Karpas-422 (cell line): ENCODE measurements at regions not wholly inside any gene's neighbourhood (a gene's known extent, or its start where the extent isn't known, plus 50 kb on each side); places are given as distances from the start of the nearest gene placed in this dataset.

Experiments
- DNase-seq: peaks from one replicate; pipeline ENCODE4 v3.0.0-alpha.2; 2015
- H2AFZ ChIP-seq: fragments of 200-600 bp; sonication (generic); 2 replicates; pipeline ENCODE4 v1.6.1; 2014; ENCODE audit warnings: antibody characterized with exemption, low read length, mixed read lengths
- H3K27ac ChIP-seq: fragments of 200-600 bp; sonication (generic); 2 replicates; pipeline ENCODE4 v1.5.1; 2014; ENCODE audit warnings: mild to moderate bottlenecking, low read length, moderate library complexity
- H3K27me3 ChIP-seq: fragments of 200-600 bp; sonication (generic); 2 replicates; pipeline ENCODE4 v1.6.1; 2014; ENCODE audit warnings: low read length, mixed read lengths
- H3K36me3 ChIP-seq: fragments of 200-600 bp; sonication (generic); 2 replicates; pipeline ENCODE4 v1.6.1; 2014; ENCODE audit warnings: low read length, mixed read lengths; ENCODE audit not compliant: insufficient read depth
- H3K4me1 ChIP-seq: fragments of 200-600 bp; sonication (generic); 2 replicates; pipeline ENCODE4 v1.6.1; 2014; ENCODE audit warnings: mild to moderate bottlenecking, low read length, mixed read lengths
- H3K4me2 ChIP-seq: fragments of 200-600 bp; sonication (generic); 2 replicates; pipeline ENCODE4 v1.6.1; 2014; ENCODE audit warnings: low read length, low read depth, mild to moderate bottlenecking; ENCODE audit not compliant: poor library complexity, severe bottlenecking
- H3K4me3 ChIP-seq: fragments of 200-600 bp; sonication (generic); 2 replicates; pipeline ENCODE4 v1.5.1; 2014; ENCODE audit warnings: mild to moderate bottlenecking, antibody characterized with exemption, low read length, mixed read lengths
- H3K79me2 ChIP-seq: fragments of 200-600 bp; sonication (generic); 2 replicates; pipeline ENCODE4 v1.6.1; 2014; ENCODE audit warnings: mild to moderate bottlenecking, low read length, mixed read lengths
- H3K9ac ChIP-seq: fragments of 200-600 bp; sonication (generic); 2 replicates; pipeline ENCODE4 v1.6.0; 2014; ENCODE audit warnings: low read length
- H3K9me2 ChIP-seq: fragments of 200-600 bp; sonication (generic), shearing (Covaris generic); replicated peaks from 2 replicates; pipeline ENCODE4 v1.6.0; 2014; ENCODE audit warnings: mild to moderate bottlenecking, low read length, moderate library complexity; ENCODE audit not compliant: insufficient read depth
- H3K9me3 ChIP-seq: fragments of 300-700, 200-600 bp; sonication (generic); 2 replicates; pipeline ENCODE4 v1.6.1; 2014; ENCODE audit warnings: low read length, mixed read lengths
- H4K20me1 ChIP-seq: fragments of 200-600 bp; sonication (generic); 2 replicates; pipeline ENCODE4 v1.6.1; 2014; ENCODE audit warnings: mild to moderate bottlenecking, antibody characterized with exemption, low read length, low read depth; ENCODE audit not compliant: insufficient read depth

GRCh38 chr5:56686337-56687195 lies 128.8 kb upstream of the MAP3K1 start:
- Histone ChIP-seq H3K9ac (peak overlapping the region; percentile 39), H4K20me1 (no peaks in the 10 kb centered on the region), H3K79me2 (no peaks in the 10 kb centered on the region), H2AFZ (peak overlapping the region; percentile 32; the same call in 1 of the 2 replicates), H3K27ac (peak overlapping the region; percentile 36), H3K4me1 (peaks cover 43% of the 10 kb centered on the region), H3K36me3 (0 out of 2 replicates have a peak, but pooled peaks cover 4% of the 10 kb centered on the region), H3K4me2 (peak overlapping the region; percentile 57), H3K9me3 (no peaks in the 10 kb centered on the region), H3K9me2 (no peaks in the 10 kb centered on the region), H3K27me3 (no peaks in the 10 kb centered on the region), H3K4me3 (peak overlapping the region; percentile 27; the same call in 1 of the 2 replicates)
- peak; percentile 75 for DNase-seq

GRCh38 chr5:56685503-56686217 lies 129.7 kb upstream of the MAP3K1 start:
- H3K9me2 ChIP-seq = no peaks in the 10 kb centered on the region
- H2AFZ ChIP-seq = peak overlapping the region; percentile 32; the same call in 1 of the 2 replicates
- no peaks in the 10 kb centered on the region for H3K27me3 ChIP-seq
- H3K27ac ChIP-seq = peak overlapping the region; percentile 36
- no peaks in the 10 kb centered on the region for H3K9me3 ChIP-seq
- 0 out of 2 replicates have a peak overlapping the region, but pooled peaks have one; percentile 27 for H3K4me3 ChIP-seq
- no peaks in the 10 kb centered on the region for H3K79me2 ChIP-seq
- no peaks in the 10 kb centered on the region for H4K20me1 ChIP-seq
- DNase-seq = no peak
- no peak overlapping the region for H3K9ac ChIP-seq
- H3K4me1 ChIP-seq = peaks cover 38% of the 10 kb centered on the region
- H3K36me3 ChIP-seq = 0 out of 2 replicates have a peak, but pooled peaks cover 4% of the 10 kb centered on the region
- H3K4me2 ChIP-seq = peak overlapping the region; percentile 57

- no peaks in the 10 kb centered on the region for H4K20me1 ChIP-seq
- H3K27ac ChIP-seq = no peak overlapping the region
- no peak overlapping the region for H3K9ac ChIP-seq
- H3K79me2 ChIP-seq = no peaks in the 10 kb centered on the region
- no peak overlapping the region for H3K4me2 ChIP-seq
- H2AFZ ChIP-seq = 0 out of 2 replicates have a peak overlapping the region, but pooled peaks have one; percentile 9
- no peaks in the 10 kb centered on the region for H3K9me2 ChIP-seq
- no peak overlapping the region for H3K4me3 ChIP-seq
- DNase-seq = no peak
- H3K27me3 ChIP-seq = no peaks in the 10 kb centered on the region
- 0 out of 2 replicates have a peak, but pooled peaks cover 4% of the 10 kb centered on the region for H3K36me3 ChIP-seq
- peaks cover 38% of the 10 kb centered on the region for H3K4me1 ChIP-seq
- no peaks in the 10 kb centered on the region for H3K9me3 ChIP-seq
These were observed 131.2 kb upstream of the MAP3K1 start for GRCh38 chr5:56684159-56684558.

GRCh38 chr5:56683733-56684132 lies 131.6 kb upstream of the MAP3K1 start:
- no peak for DNase-seq
- H4K20me1 ChIP-seq = no peaks in the 10 kb centered on the region
- no peak overlapping the region for H3K4me2 ChIP-seq
- no peaks in the 10 kb centered on the region for H3K9me2 ChIP-seq
- H3K9me3 ChIP-seq = no peaks in the 10 kb centered on the region
- no peak overlapping the region for H2AFZ ChIP-seq
- no peak overlapping the region for H3K27ac ChIP-seq
- H3K9ac ChIP-seq = no peak overlapping the region
- H3K36me3 ChIP-seq = 0 out of 2 replicates have a peak, but pooled peaks cover 4% of the 10 kb centered on the region
- peaks cover 38% of the 10 kb centered on the region for H3K4me1 ChIP-seq
- H3K79me2 ChIP-seq = no peaks in the 10 kb centered on the region
- H3K4me3 ChIP-seq = no peak overlapping the region
- no peaks in the 10 kb centered on the region for H3K27me3 ChIP-seq

- H2AFZ ChIP-seq = no peak overlapping the region
- H3K27ac ChIP-seq = no peak overlapping the region
- H4K20me1 ChIP-seq = no peaks in the 10 kb centered on the region
- no peaks in the 10 kb centered on the region for H3K79me2 ChIP-seq
- no peaks in the 10 kb centered on the region for H3K27me3 ChIP-seq
- H3K9me3 ChIP-seq = no peaks in the 10 kb centered on the region
- no peak overlapping the region for H3K4me3 ChIP-seq
- peaks cover 38% of the 10 kb centered on the region for H3K4me1 ChIP-seq
- no peak for DNase-seq
- H3K9me2 ChIP-seq = no peaks in the 10 kb centered on the region
- no peak overlapping the region for H3K9ac ChIP-seq
- 0 out of 2 replicates have a peak, but pooled peaks cover 4% of the 10 kb centered on the region for H3K36me3 ChIP-seq
- no peak overlapping the region for H3K4me2 ChIP-seq
These were observed 132.1 kb upstream of the MAP3K1 start for GRCh38 chr5:56683281-56683680.

GRCh38 chr5:56681346-56681745 lies 134.0 kb upstream of the MAP3K1 start:
- no peaks in the 10 kb centered on the region for H4K20me1 ChIP-seq
- no peak overlapping the region for H3K27ac ChIP-seq
- no peak for DNase-seq
- H3K79me2 ChIP-seq = no peaks in the 10 kb centered on the region
- H3K9me2 ChIP-seq = no peaks in the 10 kb centered on the region
- no peak overlapping the region for H3K4me2 ChIP-seq
- H2AFZ ChIP-seq = no peak overlapping the region
- H3K9me3 ChIP-seq = no peaks in the 10 kb centered on the region
- H3K9ac ChIP-seq = no peak overlapping the region
- no peaks in the 10 kb centered on the region for H3K27me3 ChIP-seq
- peaks cover 20% of the 10 kb centered on the region for H3K4me1 ChIP-seq
- H3K4me3 ChIP-seq = no peak overlapping the region
- 0 out of 2 replicates have a peak, but pooled peaks cover 4% of the 10 kb centered on the region for H3K36me3 ChIP-seq

GRCh38 chr5:56680731-56681130 lies 134.6 kb upstream of the MAP3K1 start:
- Histone ChIP-seq H3K4me1 (peaks cover 14% of the 10 kb centered on the region), H4K20me1 (no peaks in the 10 kb centered on the region), H3K36me3 (0 out of 2 replicates have a peak, but pooled peaks cover 4% of the 10 kb centered on the region), H2AFZ (no peak overlapping the region), H3K9ac (no peak overlapping the region), H3K79me2 (no peaks in the 10 kb centered on the region), H3K9me3 (no peaks in the 10 kb centered on the region), H3K4me2 (no peak overlapping the region), H3K27me3 (no peaks in the 10 kb centered on the region), H3K27ac (no peak overlapping the region), H3K4me3 (no peak overlapping the region), H3K9me2 (no peaks in the 10 kb centered on the region)
- DNase-seq = no peak

GRCh38 chr5:56677690-56678305 lies 137.6 kb upstream of the MAP3K1 start:
- H3K36me3 ChIP-seq = no peaks in the 10 kb centered on the region
- no peak overlapping the region for H3K4me2 ChIP-seq
- no peaks in the 10 kb centered on the region for H3K9me2 ChIP-seq
- peaks cover 7% of the 10 kb centered on the region for H3K4me1 ChIP-seq
- H4K20me1 ChIP-seq = no peaks in the 10 kb centered on the region
- H3K4me3 ChIP-seq = no peak overlapping the region
- no peaks in the 10 kb centered on the region for H3K27me3 ChIP-seq
- H3K79me2 ChIP-seq = no peaks in the 10 kb centered on the region
- no peaks in the 10 kb centered on the region for H3K9me3 ChIP-seq
- no peak overlapping the region for H3K9ac ChIP-seq
- DNase-seq = no peak
- no peak overlapping the region for H2AFZ ChIP-seq
- no peak overlapping the region for H3K27ac ChIP-seq
